Upper lobe of right lung (tissue), 1 donor: ENCODE measurements at regions not wholly inside any gene's neighbourhood (a gene's known extent, or its start where the extent isn't known, plus 50 kb on each side); places are given as distances from the start of the nearest gene placed in this dataset.

Experiments
- ATAC-seq: fragments of 200-7000 bp; cut with Tn5 transposase; one replicate; pipeline ENCODE4 v1.9.1; 2020; ENCODE audit warnings: mild to moderate bottlenecking, moderate library complexity
- DNase-seq: peaks from one replicate; pipeline ENCODE4 v3.0.0-alpha.2; 2020
- H3K27ac ChIP-seq: fragments of 200-600 bp; one replicate; pipeline ENCODE4 v1.8.0; 2022
- H3K27me3 ChIP-seq: fragments of 200-600 bp; one replicate; pipeline ENCODE4 v1.8.0; 2022; ENCODE audit warnings: mild to moderate bottlenecking
- H3K36me3 ChIP-seq: fragments of 200-600 bp; one replicate; pipeline ENCODE4 v1.8.0; 2022
- H3K4me1 ChIP-seq: fragments of 200-600 bp; one replicate; pipeline ENCODE4 v1.8.0; 2022
- H3K4me3 ChIP-seq: fragments of 200-600 bp; one replicate; pipeline ENCODE4 v1.8.0; 2022; ENCODE audit warnings: mild to moderate bottlenecking
- H3K9me3 ChIP-seq: fragments of 200-600 bp; one replicate; pipeline ENCODE4 v1.8.0; 2022
- intact Hi-C: fragments of 100-400 bp; cut with DNase I; formaldehyde crosslinking; loops from one replicate; pipeline ENCODE4 v1.11.0; 2022
- TF ChIP-seq, protein P1 (sequence below): fragments of 200-600 bp; IDR thresholded peaks from one replicate; pipeline ENCODE4 v1.8.0; 2022; ENCODE audit warnings: antibody characterized with exemption
- donor health status: DM: no; HTN: yes; CAD: no; lungs with severe emphysema.

DNA sequence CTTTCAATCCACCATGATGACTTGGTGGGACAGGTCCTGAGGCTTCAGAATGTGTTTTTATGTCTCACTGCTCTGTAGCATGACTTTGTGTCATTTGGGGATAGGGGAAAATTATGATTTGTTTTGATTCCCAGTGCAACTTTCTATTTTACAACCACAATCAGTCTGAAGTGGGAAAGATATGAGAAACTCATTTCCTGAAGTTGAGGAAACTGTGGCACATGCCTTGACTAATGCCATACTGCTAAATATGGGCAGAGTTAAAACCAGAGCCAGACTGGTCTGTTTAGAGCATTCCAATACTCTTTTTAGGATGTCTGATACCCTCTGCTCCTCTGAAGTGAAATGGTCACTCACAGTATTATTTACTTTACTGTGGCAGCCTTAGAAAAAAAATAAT is 307.7 kb downstream of the ADRA2A start:
- H3K36me3 ChIP-seq, result no peaks in the 10 kb centered on the region
- H3K27ac ChIP-seq, result no peak overlapping the region
- no peaks in the 10 kb centered on the region for H3K4me1 ChIP-seq
- intact Hi-C loops, result no loop called here
- H3K27me3 ChIP-seq, result no peaks in the 10 kb centered on the region
- ATAC-seq, result no peak
- TF ChIP-seq, protein P1, sequence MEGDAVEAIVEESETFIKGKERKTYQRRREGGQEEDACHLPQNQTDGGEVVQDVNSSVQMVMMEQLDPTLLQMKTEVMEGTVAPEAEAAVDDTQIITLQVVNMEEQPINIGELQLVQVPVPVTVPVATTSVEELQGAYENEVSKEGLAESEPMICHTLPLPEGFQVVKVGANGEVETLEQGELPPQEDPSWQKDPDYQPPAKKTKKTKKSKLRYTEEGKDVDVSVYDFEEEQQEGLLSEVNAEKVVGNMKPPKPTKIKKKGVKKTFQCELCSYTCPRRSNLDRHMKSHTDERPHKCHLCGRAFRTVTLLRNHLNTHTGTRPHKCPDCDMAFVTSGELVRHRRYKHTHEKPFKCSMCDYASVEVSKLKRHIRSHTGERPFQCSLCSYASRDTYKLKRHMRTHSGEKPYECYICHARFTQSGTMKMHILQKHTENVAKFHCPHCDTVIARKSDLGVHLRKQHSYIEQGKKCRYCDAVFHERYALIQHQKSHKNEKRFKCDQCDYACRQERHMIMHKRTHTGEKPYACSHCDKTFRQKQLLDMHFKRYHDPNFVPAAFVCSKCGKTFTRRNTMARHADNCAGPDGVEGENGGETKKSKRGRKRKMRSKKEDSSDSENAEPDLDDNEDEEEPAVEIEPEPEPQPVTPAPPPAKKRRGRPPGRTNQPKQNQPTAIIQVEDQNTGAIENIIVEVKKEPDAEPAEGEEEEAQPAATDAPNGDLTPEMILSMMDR, result no peak
- H3K4me3 ChIP-seq, result no peak overlapping the region
- DNase-seq, result no peak
- no peaks in the 10 kb centered on the region for H3K9me3 ChIP-seq

DNA sequence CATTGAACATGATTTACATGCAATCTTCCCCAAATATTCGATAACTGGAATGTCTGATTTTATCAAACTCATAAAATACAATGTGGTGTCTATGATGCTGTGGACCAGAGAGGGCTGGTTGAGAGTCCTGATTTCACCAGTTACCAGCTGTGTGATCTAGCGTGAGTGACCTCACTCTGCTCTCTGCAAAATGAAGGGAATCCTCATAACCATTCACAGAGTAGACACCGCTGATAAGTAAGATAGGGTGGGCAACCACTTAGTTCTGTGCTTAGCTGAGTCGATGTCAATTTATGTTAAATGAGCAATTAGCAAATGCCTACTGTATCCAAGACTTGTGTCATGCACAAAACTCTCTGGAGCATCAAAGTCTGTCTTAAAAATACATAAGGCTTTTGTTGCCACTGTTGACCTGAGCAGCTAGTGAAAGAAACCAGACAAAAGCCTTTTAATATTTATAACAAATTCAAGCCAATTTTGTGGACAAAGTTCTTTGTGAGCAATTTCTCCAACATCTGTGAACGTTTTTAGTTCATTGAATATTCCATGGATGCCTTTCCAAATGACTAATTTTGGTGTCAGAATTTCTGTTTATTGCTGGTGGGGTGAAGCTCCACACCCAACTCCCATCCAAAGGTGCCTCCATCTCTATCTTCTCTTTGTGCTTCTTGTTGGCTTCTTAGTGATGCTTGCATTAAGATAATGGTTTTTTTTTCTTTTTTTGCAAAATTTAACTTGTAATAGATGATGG is 314.2 kb downstream of the ADRA2A start:
- ATAC-seq (no peak), DNase-seq (no peak)
- H3K36me3 ChIP-seq, result no peaks in the 10 kb centered on the region
- no peaks in the 10 kb centered on the region for H3K9me3 ChIP-seq
- H3K27me3 ChIP-seq, result no peaks in the 10 kb centered on the region
- no peak overlapping the region for H3K4me3 ChIP-seq
- TF ChIP-seq, protein P1, result no peak
- no peak overlapping the region for H3K27ac ChIP-seq
- H3K4me1 ChIP-seq, result no peaks in the 10 kb centered on the region
- intact Hi-C loops, result no loop called here

DNA sequence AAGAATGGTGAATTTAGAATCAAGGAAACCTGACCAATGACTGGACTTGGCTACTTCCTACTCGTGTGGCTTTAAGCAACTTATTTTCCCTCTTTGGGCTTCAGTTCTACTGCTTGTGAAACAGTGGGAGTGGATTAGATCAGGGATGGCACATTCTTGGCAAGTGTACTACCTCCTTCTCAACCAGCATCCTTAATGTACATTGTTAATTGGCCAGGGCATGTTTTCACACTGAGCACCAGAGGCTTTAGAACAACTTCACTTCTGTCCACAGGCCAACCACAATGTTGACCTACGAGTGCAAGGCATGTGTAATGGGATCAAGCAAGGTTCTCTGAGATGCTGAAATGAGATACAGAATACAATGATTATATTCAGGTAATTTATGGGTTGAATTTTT is 315.3 kb downstream of the ADRA2A start:
- no peaks in the 10 kb centered on the region for H3K4me1 ChIP-seq
- no peaks in the 10 kb centered on the region for H3K27me3 ChIP-seq
- H3K4me3 ChIP-seq, result no peak overlapping the region
- ATAC-seq, result no peak
- TF ChIP-seq, protein P1, result no peak
- intact Hi-C loops, result no loop called here
- H3K27ac ChIP-seq, result no peak overlapping the region
- no peaks in the 10 kb centered on the region for H3K9me3 ChIP-seq
- H3K36me3 ChIP-seq, result no peaks in the 10 kb centered on the region
- DNase-seq, result no peak

DNA sequence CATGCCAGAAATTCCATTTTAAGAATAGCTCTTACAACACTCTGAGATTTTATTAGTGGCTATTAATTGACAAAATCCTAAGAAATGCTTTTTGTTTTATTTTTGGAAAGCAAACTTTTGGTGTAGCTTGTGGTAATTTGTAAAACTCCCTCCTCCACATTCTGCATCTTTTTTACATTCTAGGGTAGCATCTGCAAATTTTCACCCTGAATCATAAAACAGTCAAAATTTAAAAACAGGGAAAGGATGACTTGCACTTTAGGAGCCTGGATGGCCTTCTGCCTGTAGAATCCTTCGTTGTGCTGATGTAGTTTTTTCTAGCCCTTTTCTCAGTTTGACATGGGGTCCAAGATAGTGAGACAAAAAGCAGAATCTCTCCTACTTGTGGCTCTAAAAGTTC is 316.1 kb downstream of the ADRA2A start:
- Histone ChIP-seq H3K4me3 (no peak overlapping the region), H3K4me1 (no peaks in the 10 kb centered on the region), H3K36me3 (no peaks in the 10 kb centered on the region), H3K9me3 (no peaks in the 10 kb centered on the region), H3K27me3 (no peaks in the 10 kb centered on the region), H3K27ac (no peak overlapping the region)
- TF ChIP-seq, protein P1, result no peak
- DNase-seq, result no peak
- no peak for ATAC-seq
- intact Hi-C loops, result no loop called here

DNA sequence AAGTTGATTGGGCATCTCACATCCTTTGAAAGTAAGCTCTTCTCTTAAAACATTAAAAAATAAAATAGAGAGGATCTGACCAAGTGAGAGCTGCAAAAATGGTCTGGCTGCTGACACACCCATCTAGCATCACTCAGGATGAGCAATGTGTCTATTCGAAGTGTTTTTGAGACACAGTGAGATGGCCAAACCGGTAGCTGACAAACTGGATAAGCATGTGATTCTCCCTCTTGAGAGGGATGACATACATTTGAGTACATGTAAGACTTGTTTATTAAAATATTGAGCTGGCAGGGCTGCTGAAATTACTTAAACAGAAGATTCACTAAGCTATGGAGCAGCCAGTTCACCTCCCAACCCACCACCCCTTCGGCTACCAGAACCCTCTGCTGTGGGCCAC is 333.9 kb downstream of the ADRA2A start:
- Histone ChIP-seq H3K4me1 (no peaks in the 10 kb centered on the region), H3K36me3 (no peaks in the 10 kb centered on the region), H3K9me3 (no peaks in the 10 kb centered on the region), H3K27ac (no peak overlapping the region), H3K27me3 (no peaks in the 10 kb centered on the region), H3K4me3 (no peak overlapping the region)
- DNase-seq, result no peak
- intact Hi-C loops, result no loop called here
- ATAC-seq, result no peak
- TF ChIP-seq, protein P1, result no peak

DNA sequence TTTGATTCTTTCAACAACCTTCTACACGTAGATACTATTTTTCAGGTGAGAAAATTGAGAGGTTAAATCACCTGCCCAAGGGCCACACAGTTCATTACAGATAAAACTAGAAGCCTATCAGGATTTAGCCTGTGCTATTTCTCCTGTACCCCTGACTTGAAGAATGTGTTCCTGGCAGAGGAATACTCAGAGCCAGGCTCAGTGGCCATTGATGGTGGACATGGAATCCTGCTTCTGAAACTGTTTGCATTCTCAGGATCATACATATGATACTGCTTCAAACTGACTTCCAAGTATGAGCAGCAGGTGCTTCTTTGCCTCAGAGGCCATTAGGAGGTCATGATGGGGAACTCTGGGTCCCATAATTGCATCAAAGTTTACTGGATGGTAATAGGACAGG is 348.6 kb downstream of the ADRA2A start:
- ATAC-seq (no peak), DNase-seq (no peak)
- intact Hi-C loops, result no loop called here
- Histone ChIP-seq H3K27ac (no peak overlapping the region), H3K4me3 (no peak overlapping the region), H3K4me1 (no peaks in the 10 kb centered on the region), H3K27me3 (no peaks in the 10 kb centered on the region), H3K9me3 (no peaks in the 10 kb centered on the region), H3K36me3 (no peaks in the 10 kb centered on the region)
- TF ChIP-seq, protein P1, result no peak
